Endothelial cell of umbilical vein (primary cell): ENCODE measurements at regions not wholly inside any gene's neighbourhood (a gene's known extent, or its start where the extent isn't known, plus 50 kb on each side); places are given as distances from the start of the nearest gene placed in this dataset.

Experiments used
- MYC ChIP-seq: IDR thresholded peaks from one replicate; pipeline ENCODE4 v1.6.1; 2011; ENCODE audit warnings: mild to moderate bottlenecking, low read depth, low read length
- POLR2A ChIP-seq: IDR thresholded peaks from 2 replicates; pipeline ENCODE4 v1.6.1; 2012; ENCODE audit warnings: low read depth, mild to moderate bottlenecking, control low read depth, low read length
- POLR2AphosphoS5 ChIP-seq: IDR thresholded peaks from 2 replicates; pipeline ENCODE4 v1.6.1; 2012; ENCODE audit warnings: low read depth, mild to moderate bottlenecking, control low read depth, low read length, moderate library complexity; ENCODE audit not compliant: insufficient read depth
- TF ChIP-seq, protein P1 (sequence below), 2 donors: IDR thresholded peaks; 1 replicate in 1 of 2; 2 replicates in 1 of 2; pipeline ENCODE4 v1.5.1; 2011; ENCODE audit warnings: low read length in 2 of 2, mild to moderate bottlenecking in 2 of 2, moderate library complexity in 2 of 2, control low read depth in 1 of 2, inconsistent platforms in 1 of 2, low read depth in 1 of 2; ENCODE audit not compliant: insufficient read depth in 1 of 2; ENCODE audit errors: extremely low read depth in 1 of 2

DNA sequence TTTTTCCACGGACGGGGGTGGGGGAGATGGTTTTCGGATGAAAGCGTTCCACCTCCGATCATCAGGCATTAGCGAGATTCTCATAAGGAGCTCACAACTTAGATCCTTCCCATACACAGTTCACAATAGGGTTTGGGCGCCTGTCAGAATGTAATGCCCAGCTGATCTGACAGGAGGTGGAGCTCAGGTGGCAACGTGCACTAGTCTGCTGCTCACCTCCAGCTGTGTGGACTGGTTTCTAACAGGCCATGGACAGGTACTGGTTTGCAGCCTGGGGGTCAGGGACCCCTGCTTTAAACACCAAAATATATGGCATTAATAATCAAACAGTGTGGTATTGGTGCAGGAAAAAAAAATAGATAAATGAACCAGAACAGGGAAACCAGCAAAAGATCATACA lies 157.5 kb upstream of the NLRP1 start:
- no peak for TF ChIP-seq MYC
- TF ChIP-seq, protein P1, sequence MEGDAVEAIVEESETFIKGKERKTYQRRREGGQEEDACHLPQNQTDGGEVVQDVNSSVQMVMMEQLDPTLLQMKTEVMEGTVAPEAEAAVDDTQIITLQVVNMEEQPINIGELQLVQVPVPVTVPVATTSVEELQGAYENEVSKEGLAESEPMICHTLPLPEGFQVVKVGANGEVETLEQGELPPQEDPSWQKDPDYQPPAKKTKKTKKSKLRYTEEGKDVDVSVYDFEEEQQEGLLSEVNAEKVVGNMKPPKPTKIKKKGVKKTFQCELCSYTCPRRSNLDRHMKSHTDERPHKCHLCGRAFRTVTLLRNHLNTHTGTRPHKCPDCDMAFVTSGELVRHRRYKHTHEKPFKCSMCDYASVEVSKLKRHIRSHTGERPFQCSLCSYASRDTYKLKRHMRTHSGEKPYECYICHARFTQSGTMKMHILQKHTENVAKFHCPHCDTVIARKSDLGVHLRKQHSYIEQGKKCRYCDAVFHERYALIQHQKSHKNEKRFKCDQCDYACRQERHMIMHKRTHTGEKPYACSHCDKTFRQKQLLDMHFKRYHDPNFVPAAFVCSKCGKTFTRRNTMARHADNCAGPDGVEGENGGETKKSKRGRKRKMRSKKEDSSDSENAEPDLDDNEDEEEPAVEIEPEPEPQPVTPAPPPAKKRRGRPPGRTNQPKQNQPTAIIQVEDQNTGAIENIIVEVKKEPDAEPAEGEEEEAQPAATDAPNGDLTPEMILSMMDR (IDR thresholded peaks at IDR 0.05; ENCODE audit: extremely low read depth in 1 of 2, insufficient read depth in 1 of 2, low read depth in 1 of 2, low read length in 2 of 2), result no peak
- no peak for TF ChIP-seq POLR2A
- TF ChIP-seq POLR2AphosphoS5, result no peak
